ENCODE measurements at regions not wholly inside any gene's neighbourhood (a gene's known extent, or its start where the extent isn't known, plus 50 kb on each side); places are given as distances from the start of the nearest gene placed in this dataset.

DNA sequence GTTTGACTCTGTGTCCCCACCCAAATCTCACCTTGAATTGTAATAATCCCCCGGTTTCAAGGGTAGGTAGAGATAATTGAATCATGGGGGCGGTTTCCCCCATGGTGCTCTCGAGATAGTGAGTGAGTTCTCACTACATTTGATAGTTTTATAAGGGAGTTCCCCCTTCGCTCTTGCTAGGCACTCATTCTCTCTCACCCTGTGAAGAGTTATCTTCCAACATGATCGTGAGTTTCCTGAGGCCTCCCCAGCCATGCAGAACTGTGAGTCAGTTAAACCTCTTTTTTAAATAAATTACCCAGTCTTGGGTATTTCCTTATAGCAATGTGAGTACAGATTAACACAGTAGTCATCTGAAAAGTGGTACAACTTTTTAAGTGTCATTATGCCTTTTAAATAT is 913.5 kb upstream of the LRRN3 start:
- TF ChIP-seq, protein P1, sequence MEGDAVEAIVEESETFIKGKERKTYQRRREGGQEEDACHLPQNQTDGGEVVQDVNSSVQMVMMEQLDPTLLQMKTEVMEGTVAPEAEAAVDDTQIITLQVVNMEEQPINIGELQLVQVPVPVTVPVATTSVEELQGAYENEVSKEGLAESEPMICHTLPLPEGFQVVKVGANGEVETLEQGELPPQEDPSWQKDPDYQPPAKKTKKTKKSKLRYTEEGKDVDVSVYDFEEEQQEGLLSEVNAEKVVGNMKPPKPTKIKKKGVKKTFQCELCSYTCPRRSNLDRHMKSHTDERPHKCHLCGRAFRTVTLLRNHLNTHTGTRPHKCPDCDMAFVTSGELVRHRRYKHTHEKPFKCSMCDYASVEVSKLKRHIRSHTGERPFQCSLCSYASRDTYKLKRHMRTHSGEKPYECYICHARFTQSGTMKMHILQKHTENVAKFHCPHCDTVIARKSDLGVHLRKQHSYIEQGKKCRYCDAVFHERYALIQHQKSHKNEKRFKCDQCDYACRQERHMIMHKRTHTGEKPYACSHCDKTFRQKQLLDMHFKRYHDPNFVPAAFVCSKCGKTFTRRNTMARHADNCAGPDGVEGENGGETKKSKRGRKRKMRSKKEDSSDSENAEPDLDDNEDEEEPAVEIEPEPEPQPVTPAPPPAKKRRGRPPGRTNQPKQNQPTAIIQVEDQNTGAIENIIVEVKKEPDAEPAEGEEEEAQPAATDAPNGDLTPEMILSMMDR (IDR thresholded peaks at IDR 0.05): no peak
- no peak for TF ChIP-seq POLR2A (IDR thresholded peaks at IDR 0.05)

All from right lobe of liver (tissue), 4 donors.